Activated T-cell treated with anti-CD3 and anti-CD28 coated beads, Interleukin-2, amount 50 U/mL, for 24 hours (primary cell): ENCODE measurements at regions not wholly inside any gene's neighbourhood (a gene's known extent, or its start where the extent isn't known, plus 50 kb on each side); places are given as distances from the start of the nearest gene placed in this dataset.
"Not testable (repeated sequence)": the region's sequence is repeated elsewhere in the genome, so short reads cannot be mapped to it uniquely, and the experiment has no call there.

ENCODE experiments used
- DNase-seq: peaks from one replicate; pipeline ENCODE4 v3.0.0-alpha.2; 2020
- H3K27ac Mint-ChIP-seq: 2 replicates; pipeline ENCODE4 v1.8.0; 2020; ENCODE audit warnings: mild to moderate bottlenecking, mixed read lengths
- H3K27me3 Mint-ChIP-seq: 2 replicates; pipeline ENCODE4 v1.8.0; 2020; ENCODE audit warnings: mixed read lengths
- H3K36me3 Mint-ChIP-seq: 2 replicates; pipeline ENCODE4 v1.8.0; 2020; ENCODE audit warnings: low read depth, mixed read lengths
- H3K4me1 Mint-ChIP-seq: 2 replicates; pipeline ENCODE4 v1.8.0; 2020; ENCODE audit warnings: low read depth, mixed read lengths
- H3K4me3 Mint-ChIP-seq: 2 replicates; pipeline ENCODE4 v1.8.0; 2020; ENCODE audit warnings: mild to moderate bottlenecking, moderate library complexity, mixed read lengths
- H3K9me3 Mint-ChIP-seq: 2 replicates; pipeline ENCODE4 v1.8.0; 2020; ENCODE audit warnings: mixed read lengths

GRCh38 chr19:28556371-28556770, 656.6 kb downstream of the UQCRFS1 start:
- no peak for DNase-seq
- H3K27ac Mint-ChIP-seq, result no peak overlapping the region
- peaks cover 6% of the 10 kb centered on the region for H3K4me1 Mint-ChIP-seq
- H3K27me3 Mint-ChIP-seq, result no peaks in the 10 kb centered on the region
- H3K4me3 Mint-ChIP-seq, result no peak overlapping the region
- H3K9me3 Mint-ChIP-seq, result peaks cover 8% of the 10 kb centered on the region
- H3K36me3 Mint-ChIP-seq, result no peaks in the 10 kb centered on the region

- DNase-seq, result no peak
- peaks cover 6% of the 10 kb centered on the region for H3K4me1 Mint-ChIP-seq
- no peak overlapping the region for H3K27ac Mint-ChIP-seq
- H3K36me3 Mint-ChIP-seq, result no peaks in the 10 kb centered on the region
- H3K9me3 Mint-ChIP-seq, result peaks cover 8% of the 10 kb centered on the region
- H3K27me3 Mint-ChIP-seq, result no peaks in the 10 kb centered on the region
- no peak overlapping the region for H3K4me3 Mint-ChIP-seq
These were observed 657.6 kb downstream of the UQCRFS1 start for GRCh38 chr19:28555317-28555716.

GRCh38 chr19:28554321-28555091, 658.4 kb downstream of the UQCRFS1 start:
- Mint-ChIP-seq H3K4me1 (peaks cover 8% of the 10 kb centered on the region), H3K9me3 (peaks cover 8% of the 10 kb centered on the region), H3K4me3 (no peak overlapping the region), H3K27me3 (no peaks in the 10 kb centered on the region), H3K36me3 (no peaks in the 10 kb centered on the region), H3K27ac (no peak overlapping the region)
- DNase-seq, result no peak

GRCh38 chr19:28553764-28554163, 659.2 kb downstream of the UQCRFS1 start:
- no peak overlapping the region for H3K4me3 Mint-ChIP-seq
- peaks cover 8% of the 10 kb centered on the region for H3K9me3 Mint-ChIP-seq
- peaks cover 9% of the 10 kb centered on the region for H3K4me1 Mint-ChIP-seq
- no peak overlapping the region for H3K27ac Mint-ChIP-seq
- no peak for DNase-seq
- no peaks in the 10 kb centered on the region for H3K36me3 Mint-ChIP-seq
- H3K27me3 Mint-ChIP-seq, result no peaks in the 10 kb centered on the region

- H3K4me3 Mint-ChIP-seq, result no peak overlapping the region
- H3K36me3 Mint-ChIP-seq, result no peaks in the 10 kb centered on the region
- H3K9me3 Mint-ChIP-seq, result peaks cover 8% of the 10 kb centered on the region
- no peak for DNase-seq
- peak overlapping the region; percentile 23 for H3K27ac Mint-ChIP-seq
- peaks cover 9% of the 10 kb centered on the region for H3K4me1 Mint-ChIP-seq
- no peaks in the 10 kb centered on the region for H3K27me3 Mint-ChIP-seq
These were observed 659.9 kb downstream of the UQCRFS1 start for GRCh38 chr19:28553005-28553404.

- no peak for DNase-seq
- Mint-ChIP-seq H3K4me1 (peaks cover 9% of the 10 kb centered on the region), H3K9me3 (peaks cover 8% of the 10 kb centered on the region), H3K27me3 (no peaks in the 10 kb centered on the region), H3K36me3 (no peaks in the 10 kb centered on the region), H3K27ac (no peak overlapping the region), H3K4me3 (no peak overlapping the region)
These were observed 663.2 kb downstream of the UQCRFS1 start for GRCh38 chr19:28549680-28550277.

- Mint-ChIP-seq H3K36me3 (no peaks in the 10 kb centered on the region), H3K4me1 (peaks cover 3% of the 10 kb centered on the region), H3K9me3 (no peaks in the 10 kb centered on the region), H3K27me3 (no peaks in the 10 kb centered on the region), H3K4me3 (no peak overlapping the region), H3K27ac (no peak overlapping the region)
- DNase-seq, result no peak
These were observed 666.7 kb downstream of the UQCRFS1 start for GRCh38 chr19:28546148-28546685.

- H3K27me3 Mint-ChIP-seq, H3K4me1 Mint-ChIP-seq, H3K36me3 Mint-ChIP-seq, DNase-seq, H3K4me3 Mint-ChIP-seq, H3K9me3 Mint-ChIP-seq, H3K27ac Mint-ChIP-seq: not testable (repeated sequence)
These were observed 667.6 kb downstream of the UQCRFS1 start for GRCh38 chr19:28545397-28545796.

- no peak for DNase-seq
- H3K9me3 Mint-ChIP-seq, result no peaks in the 10 kb centered on the region
- H3K36me3 Mint-ChIP-seq, result no peaks in the 10 kb centered on the region
- H3K4me1 Mint-ChIP-seq, result peaks cover 2% of the 10 kb centered on the region
- no peak overlapping the region for H3K27ac Mint-ChIP-seq
- no peaks in the 10 kb centered on the region for H3K27me3 Mint-ChIP-seq
- H3K4me3 Mint-ChIP-seq, result no peak overlapping the region
These were observed 668.3 kb downstream of the UQCRFS1 start for GRCh38 chr19:28544451-28545261.

- Mint-ChIP-seq H3K36me3 (no peaks in the 10 kb centered on the region), H3K27ac (no peak overlapping the region), H3K4me3 (no peak overlapping the region), H3K9me3 (no peaks in the 10 kb centered on the region), H3K4me1 (no peaks in the 10 kb centered on the region), H3K27me3 (no peaks in the 10 kb centered on the region)
- DNase-seq, result no peak
These were observed 669.6 kb downstream of the UQCRFS1 start for GRCh38 chr19:28543244-28543776.

- H3K27ac Mint-ChIP-seq, result no peak overlapping the region
- H3K36me3 Mint-ChIP-seq, result no peaks in the 10 kb centered on the region
- no peak for DNase-seq
- H3K4me1 Mint-ChIP-seq, result no peaks in the 10 kb centered on the region
- no peaks in the 10 kb centered on the region for H3K27me3 Mint-ChIP-seq
- no peak overlapping the region for H3K4me3 Mint-ChIP-seq
- peaks cover 6% of the 10 kb centered on the region for H3K9me3 Mint-ChIP-seq
These were observed 670.3 kb downstream of the UQCRFS1 start for GRCh38 chr19:28542394-28543243.

GRCh38 chr19:28541602-28542393, 671.2 kb downstream of the UQCRFS1 start:
- Mint-ChIP-seq H3K36me3 (no peaks in the 10 kb centered on the region), H3K4me1 (no peaks in the 10 kb centered on the region), H3K4me3 (no peak overlapping the region), H3K27me3 (no peaks in the 10 kb centered on the region), H3K27ac (no peak overlapping the region), H3K9me3 (peaks cover 6% of the 10 kb centered on the region)
- DNase-seq, result no peak

- H3K4me1 Mint-ChIP-seq, result no peaks in the 10 kb centered on the region
- H3K36me3 Mint-ChIP-seq, result no peaks in the 10 kb centered on the region
- no peaks in the 10 kb centered on the region for H3K27me3 Mint-ChIP-seq
- no peak overlapping the region for H3K27ac Mint-ChIP-seq
- no peak for DNase-seq
- H3K9me3 Mint-ChIP-seq, result peaks cover 8% of the 10 kb centered on the region
- no peak overlapping the region for H3K4me3 Mint-ChIP-seq
These were observed 671.9 kb downstream of the UQCRFS1 start for GRCh38 chr19:28541029-28541428.
